ENCODE measurements at regions not wholly inside any gene's neighbourhood (a gene's known extent, or its start where the extent isn't known, plus 50 kb on each side); places are given as distances from the start of the nearest gene placed in this dataset.

DNA sequence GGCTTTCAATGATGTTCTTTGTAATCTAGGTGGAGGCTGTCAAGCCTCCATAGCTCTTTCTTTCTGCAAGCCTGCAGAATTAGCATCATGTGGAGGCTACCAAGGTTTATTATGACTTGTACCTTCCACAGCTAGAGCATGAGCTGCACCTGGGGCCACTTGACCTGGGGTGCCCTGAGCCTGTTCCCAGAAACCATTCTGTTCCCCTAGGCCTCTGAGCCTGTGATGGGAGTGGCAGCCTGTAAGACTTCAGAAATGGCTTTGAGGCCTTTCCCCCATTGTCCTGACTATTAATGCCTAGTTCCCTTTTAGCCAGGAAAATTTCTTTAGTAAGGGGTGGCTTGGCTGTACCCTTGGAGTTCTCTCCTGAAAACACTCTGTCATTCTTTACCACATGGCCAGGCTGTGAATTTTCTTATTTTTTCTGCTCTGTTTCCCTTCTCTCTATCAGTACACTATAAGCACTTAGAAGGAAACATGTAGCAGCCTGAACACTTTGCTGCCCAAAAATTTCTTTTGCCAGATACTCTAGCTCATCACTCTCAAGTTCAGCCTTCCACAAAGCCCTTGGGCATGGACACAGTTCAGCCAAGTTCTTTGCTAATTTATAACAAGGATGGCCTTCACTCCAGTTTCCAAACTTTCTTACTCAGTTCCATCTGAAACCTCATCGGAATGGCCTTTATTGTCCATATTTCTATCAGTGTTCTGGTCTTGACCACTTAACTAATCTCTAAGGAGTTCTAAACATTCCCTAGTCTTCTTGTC lies 61.4 kb upstream of the NR3C1 start:
- DNase-seq (ENCODE audit: low read depth in 2 of 2), result no peak

DNA sequence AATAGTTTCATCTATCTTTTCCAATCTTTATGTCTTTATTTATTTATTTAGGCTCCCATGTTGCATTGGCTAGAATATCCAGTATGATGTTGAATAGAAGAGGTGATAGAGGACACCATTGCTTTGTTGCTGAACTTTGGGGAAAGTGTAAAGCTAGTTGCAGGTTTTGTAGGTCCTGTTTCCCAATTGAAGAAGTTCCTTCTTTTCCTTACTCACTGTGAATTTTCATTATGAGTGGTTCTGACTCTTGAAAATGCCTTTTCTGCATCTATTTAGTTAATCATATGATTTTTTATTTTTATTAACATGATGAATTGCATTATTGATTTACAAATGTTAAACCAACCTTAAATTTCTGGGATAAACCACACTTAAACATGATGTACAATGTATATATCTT lies 58.9 kb upstream of the NR3C1 start:
- DNase-seq (ENCODE audit: low read depth in 2 of 2), result no peak

DNA sequence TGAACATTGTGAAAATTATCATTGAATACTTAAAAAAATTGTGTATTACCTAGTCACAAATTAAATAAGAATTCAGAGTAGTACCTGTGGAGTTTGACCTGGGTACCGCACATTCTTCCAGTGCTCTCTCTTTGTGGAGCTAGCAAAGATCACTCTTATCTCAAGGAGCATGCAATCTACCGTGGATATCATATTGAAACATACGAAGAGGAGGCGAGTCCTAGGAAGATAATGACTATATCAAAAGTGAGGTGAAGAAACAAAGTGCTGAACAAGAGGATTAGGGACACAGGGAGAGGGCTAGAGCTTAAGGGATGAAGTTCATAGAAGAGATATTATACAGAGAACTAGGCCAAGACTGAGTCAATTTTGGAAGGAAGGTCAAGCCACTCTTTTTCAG lies 55.9 kb upstream of the NR3C1 start:
- no peak for DNase-seq (ENCODE audit: low read depth in 2 of 2)

DNA sequence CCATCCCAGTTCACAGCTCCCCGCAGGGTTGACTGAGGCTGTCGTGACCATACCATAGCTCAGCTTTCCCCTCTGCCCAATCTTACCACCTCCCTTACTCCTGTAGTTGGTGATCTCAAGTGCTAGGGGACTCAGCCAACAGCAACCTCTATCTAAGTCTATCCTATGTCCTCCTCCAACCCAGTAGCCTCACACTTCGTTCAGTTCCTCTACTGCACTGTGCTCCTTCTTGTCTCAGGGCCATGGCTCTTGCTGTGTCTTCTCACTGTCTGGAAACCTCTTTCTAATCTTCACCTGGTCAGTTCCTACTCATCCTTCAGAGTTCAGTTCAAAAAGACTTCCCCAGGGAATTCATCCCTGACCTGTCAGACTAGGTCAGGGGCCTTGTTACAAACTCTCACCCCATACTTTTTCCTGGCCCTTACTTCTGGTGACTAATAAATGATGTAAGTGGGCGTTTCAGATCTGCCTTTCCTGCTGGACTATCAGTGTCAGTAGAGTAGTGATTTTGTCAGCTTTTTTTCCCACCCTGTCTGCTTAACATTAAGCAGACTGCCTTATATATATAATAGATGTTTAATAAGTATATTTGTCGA lies 53.6 kb upstream of the NR3C1 start:
- no peak for DNase-seq (ENCODE audit: low read depth in 2 of 2)

DNA sequence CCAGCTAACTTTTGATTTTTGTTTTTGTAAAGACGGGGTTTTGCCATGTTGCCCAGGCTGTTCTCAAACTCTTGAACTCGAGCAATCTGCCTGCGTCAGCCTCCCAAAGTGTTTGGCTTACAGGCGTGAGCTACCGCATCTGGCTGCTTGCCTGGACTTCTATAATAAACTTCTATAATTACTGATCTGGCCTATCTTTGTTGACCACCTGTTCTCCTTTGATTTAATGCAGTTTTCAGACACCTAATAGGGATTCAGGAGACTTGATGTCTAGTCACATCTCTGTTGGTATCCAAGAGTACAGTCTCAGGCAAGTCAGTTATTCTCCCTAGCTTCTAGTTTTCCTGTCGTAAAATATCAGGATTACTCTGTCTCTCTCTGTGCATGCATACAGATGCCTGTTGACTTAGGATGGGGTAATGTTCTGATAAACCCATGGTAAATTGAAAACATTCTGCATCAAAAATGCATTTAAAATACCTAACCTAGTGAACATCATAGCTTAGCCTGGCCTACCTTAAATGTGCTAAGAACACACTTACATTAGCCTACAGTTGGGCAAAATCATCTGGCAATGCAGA lies 51.5 kb upstream of the NR3C1 start:
- no peak for DNase-seq (ENCODE audit: low read depth in 2 of 2)

DNA sequence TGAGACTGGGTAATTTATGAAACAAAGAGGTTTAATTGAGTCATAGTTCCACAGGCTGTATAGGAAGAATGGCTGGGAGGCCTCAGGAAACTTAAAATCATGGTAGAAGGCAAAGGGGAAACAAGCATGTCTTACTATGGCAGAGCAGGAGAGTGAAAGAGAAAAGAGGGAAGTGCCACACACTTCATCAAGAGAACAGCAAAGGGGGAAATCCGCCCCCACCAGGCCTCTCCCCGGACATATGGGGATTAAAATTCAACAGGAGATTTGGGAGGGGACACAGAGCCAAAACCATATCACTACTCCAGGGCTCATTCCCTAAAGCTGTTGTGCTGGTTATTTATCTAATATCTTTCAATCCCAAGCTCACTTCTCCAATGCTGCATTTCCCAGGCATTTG lies 50.2 kb upstream of the NR3C1 start:
- DNase-seq (ENCODE audit: low read depth in 2 of 2), result no peak
